ENCODE measurements at regions not wholly inside any gene's neighbourhood (a gene's known extent, or its start where the extent isn't known, plus 50 kb on each side); places are given as distances from the start of the nearest gene placed in this dataset.

DNA sequence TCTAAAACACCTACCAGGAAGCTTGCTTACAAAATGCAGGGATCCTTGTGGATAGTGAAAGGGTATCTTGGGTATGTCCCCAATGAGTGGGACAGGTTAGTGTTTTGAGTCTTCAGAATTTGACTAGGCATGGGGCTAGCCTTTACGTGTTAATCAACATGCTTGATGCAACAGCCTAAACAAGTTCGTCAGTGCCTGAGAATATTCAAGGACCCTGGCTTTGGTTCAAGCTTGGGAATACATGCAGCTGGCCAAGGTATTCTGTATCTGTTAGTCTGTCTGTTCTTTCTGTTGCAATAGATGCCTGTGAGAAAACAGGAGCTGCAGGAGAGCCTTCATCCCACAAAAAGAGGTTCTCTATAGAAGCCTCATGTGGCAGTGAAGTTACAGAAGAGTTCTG lies 149.5 kb downstream of the CCNG2 start:
- Histone ChIP-seq H3K27me3 (ENCODE audit: control insufficient read depth, insufficient read depth, low read length, poor library complexity, severe bottlenecking) (peaks cover 14% of the 10 kb centered on the region), H3K27ac (ENCODE audit: low read depth, low read length) (no peak overlapping the region), H3K9ac (ENCODE audit: extremely low read depth, low read length, poor library complexity, severe bottlenecking) (no peak overlapping the region), H3K4me1 (ENCODE audit: control insufficient read depth, insufficient read depth, low read length) (no peaks in the 10 kb centered on the region), H3K36me3 (ENCODE audit: control insufficient read depth, insufficient read depth, low read length) (no peaks in the 10 kb centered on the region), H3K9me3 (ENCODE audit: control insufficient read depth, low read length) (no peaks in the 10 kb centered on the region), H3K4me3 (ENCODE audit: low read length) (no peak overlapping the region)
- no peak for TF ChIP-seq CTCF (conservative IDR thresholded peaks at IDR 0.05)
- H3K27ac Mint-ChIP-seq = no peak overlapping the region
- H3K36me3 Mint-ChIP-seq (ENCODE audit: low read depth) = no peaks in the 10 kb centered on the region
- WGBS, 2 experiments (ENCODE audit: insufficient coverage in 1 of 2, insufficient read length in 1 of 2) = 91 to 100% methylated on average over 1 to 2 of the region's 2 CpGs
- H3K9me3 Mint-ChIP-seq = peaks cover 7% of the 10 kb centered on the region
- H3K4me1 Mint-ChIP-seq = peaks cover 2% of the 10 kb centered on the region
- no peak overlapping the region for H3K4me3 Mint-ChIP-seq
- peaks cover 3% of the 10 kb centered on the region for H3K27me3 Mint-ChIP-seq (ENCODE audit: insufficient read depth)
- no peak for DNase-seq

DNA sequence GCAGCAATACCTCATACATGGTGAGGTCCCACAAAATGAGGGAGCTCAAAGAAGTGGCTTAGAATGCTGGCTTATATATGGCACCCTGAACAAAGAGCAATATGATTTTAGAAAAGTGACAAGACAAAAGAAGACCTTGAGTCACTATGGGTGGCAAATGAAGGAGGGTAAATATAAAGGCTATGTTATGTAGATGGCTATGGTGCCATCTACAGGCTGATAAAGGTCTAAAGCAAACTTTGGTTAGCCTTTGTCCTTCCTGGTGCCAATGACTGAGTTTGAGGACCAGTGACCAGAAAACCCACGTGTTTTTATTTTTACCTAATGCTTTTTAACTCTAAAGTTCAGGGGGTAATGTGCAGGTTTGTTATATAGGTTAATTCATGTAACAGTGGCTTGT lies 151.8 kb downstream of the CCNG2 start:
- H3K36me3 Mint-ChIP-seq (ENCODE audit: low read depth) = no peaks in the 10 kb centered on the region
- no peak overlapping the region for H3K4me3 Mint-ChIP-seq
- 35 to 50% methylated on average over 1 of the region's 1 CpG for WGBS, 2 experiments (ENCODE audit: insufficient coverage in 1 of 2, insufficient read length in 1 of 2)
- peaks cover 12% of the 10 kb centered on the region for H3K27me3 Mint-ChIP-seq (ENCODE audit: insufficient read depth)
- Histone ChIP-seq H3K36me3 (ENCODE audit: control insufficient read depth, insufficient read depth, low read length) (no peaks in the 10 kb centered on the region), H3K27me3 (ENCODE audit: control insufficient read depth, insufficient read depth, low read length, poor library complexity, severe bottlenecking) (peaks cover 33% of the 10 kb centered on the region), H3K9ac (ENCODE audit: extremely low read depth, low read length, poor library complexity, severe bottlenecking) (no peak overlapping the region), H3K4me1 (ENCODE audit: control insufficient read depth, insufficient read depth, low read length) (no peaks in the 10 kb centered on the region), H3K4me3 (ENCODE audit: low read length) (no peak overlapping the region), H3K27ac (ENCODE audit: low read depth, low read length) (no peak overlapping the region), H3K9me3 (ENCODE audit: control insufficient read depth, low read length) (no peaks in the 10 kb centered on the region)
- no peaks in the 10 kb centered on the region for H3K9me3 Mint-ChIP-seq
- no peak overlapping the region for H3K27ac Mint-ChIP-seq
- TF ChIP-seq CTCF (conservative IDR thresholded peaks at IDR 0.05) = peak; percentile 82
- DNase-seq = no peak
- H3K4me1 Mint-ChIP-seq = no peaks in the 10 kb centered on the region

GRCh38 chr4:77309496-77309895 lies 152.5 kb downstream of the CCNG2 start:
- TF ChIP-seq CTCF (conservative IDR thresholded peaks at IDR 0.05) = no peak
- DNase-seq = no peak
- Mint-ChIP-seq H3K27ac (no peak overlapping the region), H3K9me3 (no peaks in the 10 kb centered on the region), H3K27me3 (ENCODE audit: insufficient read depth) (peaks cover 12% of the 10 kb centered on the region), H3K36me3 (ENCODE audit: low read depth) (no peaks in the 10 kb centered on the region), H3K4me1 (no peaks in the 10 kb centered on the region), H3K4me3 (no peak overlapping the region)
- no peaks in the 10 kb centered on the region for H3K36me3 ChIP-seq (ENCODE audit: control insufficient read depth, insufficient read depth, low read length)
- H3K4me3 ChIP-seq (ENCODE audit: low read length) = no peak overlapping the region
- H3K9me3 ChIP-seq (ENCODE audit: control insufficient read depth, low read length) = no peaks in the 10 kb centered on the region
- H3K4me1 ChIP-seq (ENCODE audit: control insufficient read depth, insufficient read depth, low read length) = no peaks in the 10 kb centered on the region
- 90 to 95% methylated on average over 2 of the region's 2 CpGs for WGBS, 2 experiments (ENCODE audit: insufficient coverage in 1 of 2, insufficient read length in 1 of 2)
- H3K27ac ChIP-seq (ENCODE audit: low read depth, low read length) = no peak overlapping the region
- no peak overlapping the region for H3K9ac ChIP-seq (ENCODE audit: extremely low read depth, low read length, poor library complexity, severe bottlenecking)
- H3K27me3 ChIP-seq (ENCODE audit: control insufficient read depth, insufficient read depth, low read length, poor library complexity, severe bottlenecking) = peaks cover 33% of the 10 kb centered on the region

Data from endodermal cell (in vitro differentiated cells).